Tibial artery (tissue), 4 donors: ENCODE measurements at regions not wholly inside any gene's neighbourhood (a gene's known extent, or its start where the extent isn't known, plus 50 kb on each side); places are given as distances from the start of the nearest gene placed in this dataset.

ENCODE experiments used
- DNase-seq, 2 donors: peaks; one replicate each; pipeline ENCODE4 v3.0.0-alpha.2; 2019
- H3K27ac ChIP-seq, 2 donors: fragments of 200-600 bp; sonication (generic) in 1 of 2; 1 replicate in 1 of 2; 2 replicates in 1 of 2; pipeline ENCODE4 v1.5.1; 2018 to 2019; ENCODE audit warnings: mild to moderate bottlenecking in 1 of 2
- H3K27me3 ChIP-seq, 2 donors: fragments of 200-600 bp; sonication (generic) in 1 of 2; one replicate each; pipeline versions ENCODE4 v1.5.1 to v1.6.0; 2016 to 2019
- H3K36me3 ChIP-seq, 3 donors: fragments of 200-600 bp; sonication (generic) in 2 of 3; one replicate each; pipeline ENCODE4 v1.5.1; 2016 to 2019; ENCODE audit warnings: mild to moderate bottlenecking in 2 of 3
- H3K4me1 ChIP-seq, 4 donors: fragments of 200-600 bp; sonication (generic) in 2 of 4; 1 replicate in 3 of 4; 2 replicates in 1 of 4; pipeline ENCODE4 v1.5.1; 2016 to 2019
- H3K4me3 ChIP-seq, 2 donors: fragments of 200-600 bp; sonication (generic) in 1 of 2; 1 replicate in 1 of 2; 2 replicates in 1 of 2; pipeline ENCODE4 v1.5.1; 2018 to 2019; ENCODE audit warnings: mild to moderate bottlenecking in 2 of 2
- H3K9me3 ChIP-seq, 3 donors: fragments of 200-600 bp; sonication (generic) in 1 of 3; one replicate each; pipeline ENCODE4 v1.5.1; 2016 to 2019
- intact Hi-C: fragments of 100-400 bp; cut with DNase I; formaldehyde crosslinking; loops from one replicate; pipeline ENCODE4 v1.15.0; 2023; ENCODE audit warnings: low total_unique reads
- TF ChIP-seq, protein P1 (sequence below), 2 experiments: fragments of 200-600 bp in 1 of 2; fragments of 450-650 bp in 1 of 2; IDR thresholded peaks; one replicate each; pipeline ENCODE4 v1.5.1; 2017 to 2019; ENCODE audit warnings: antibody characterized with exemption in 2 of 2, mild to moderate bottlenecking in 1 of 2, moderate library complexity in 1 of 2

DNA sequence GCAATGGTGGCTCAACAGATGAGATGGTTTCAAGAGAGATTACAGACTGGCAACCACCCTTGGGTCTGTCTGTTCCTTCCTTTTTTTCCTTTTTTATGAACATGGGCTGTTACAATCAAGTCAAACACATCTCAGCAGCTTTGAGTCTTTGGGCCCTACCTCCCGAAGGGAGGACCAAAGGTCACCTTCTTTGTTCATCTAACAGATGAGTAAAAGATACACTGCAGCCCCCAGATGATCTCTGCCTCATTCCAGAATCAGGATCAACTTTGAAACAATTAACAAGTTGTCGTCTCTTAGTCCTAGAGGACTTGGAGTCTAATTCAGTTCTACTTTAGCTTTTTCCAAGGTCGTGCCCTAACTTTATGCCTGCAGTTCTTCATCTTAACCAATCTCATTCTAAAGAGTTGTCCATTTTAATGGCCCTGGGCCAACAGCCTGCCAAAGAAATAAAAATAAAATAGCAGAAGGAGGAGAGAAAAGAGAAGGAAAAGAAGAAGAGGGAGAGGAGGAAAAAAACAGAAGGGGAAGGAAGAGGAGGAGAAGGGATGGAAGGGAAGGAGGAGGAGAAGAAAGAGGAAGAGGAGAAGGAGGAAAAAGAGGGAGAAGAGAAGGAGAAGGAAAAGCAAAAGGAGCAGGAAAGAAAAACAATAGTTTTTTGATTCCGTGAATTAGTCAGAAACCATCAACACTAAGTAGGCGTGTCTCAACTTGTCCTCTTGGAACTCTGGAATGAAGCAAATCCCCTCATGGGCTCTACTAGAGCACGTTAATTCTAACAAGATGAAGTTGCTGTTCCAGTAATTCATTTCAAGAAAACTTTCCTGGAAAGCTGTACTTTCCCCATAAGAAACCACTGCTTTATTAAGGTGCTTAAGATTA is 281.2 kb downstream of the FOXO1 start:
- no peaks in the 10 kb centered on the region for H3K36me3 ChIP-seq
- no peaks in the 10 kb centered on the region for H3K27me3 ChIP-seq
- TF ChIP-seq, protein P1, sequence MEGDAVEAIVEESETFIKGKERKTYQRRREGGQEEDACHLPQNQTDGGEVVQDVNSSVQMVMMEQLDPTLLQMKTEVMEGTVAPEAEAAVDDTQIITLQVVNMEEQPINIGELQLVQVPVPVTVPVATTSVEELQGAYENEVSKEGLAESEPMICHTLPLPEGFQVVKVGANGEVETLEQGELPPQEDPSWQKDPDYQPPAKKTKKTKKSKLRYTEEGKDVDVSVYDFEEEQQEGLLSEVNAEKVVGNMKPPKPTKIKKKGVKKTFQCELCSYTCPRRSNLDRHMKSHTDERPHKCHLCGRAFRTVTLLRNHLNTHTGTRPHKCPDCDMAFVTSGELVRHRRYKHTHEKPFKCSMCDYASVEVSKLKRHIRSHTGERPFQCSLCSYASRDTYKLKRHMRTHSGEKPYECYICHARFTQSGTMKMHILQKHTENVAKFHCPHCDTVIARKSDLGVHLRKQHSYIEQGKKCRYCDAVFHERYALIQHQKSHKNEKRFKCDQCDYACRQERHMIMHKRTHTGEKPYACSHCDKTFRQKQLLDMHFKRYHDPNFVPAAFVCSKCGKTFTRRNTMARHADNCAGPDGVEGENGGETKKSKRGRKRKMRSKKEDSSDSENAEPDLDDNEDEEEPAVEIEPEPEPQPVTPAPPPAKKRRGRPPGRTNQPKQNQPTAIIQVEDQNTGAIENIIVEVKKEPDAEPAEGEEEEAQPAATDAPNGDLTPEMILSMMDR (IDR thresholded peaks at IDR 0.05): no peak
- intact Hi-C loops: no loop called here
- no peaks in the 10 kb centered on the region for H3K9me3 ChIP-seq
- H3K27ac ChIP-seq: no peak overlapping the region
- no peak for DNase-seq
- no peaks in the 10 kb centered on the region for H3K4me1 ChIP-seq
- H3K4me3 ChIP-seq: no peak overlapping the region

DNA sequence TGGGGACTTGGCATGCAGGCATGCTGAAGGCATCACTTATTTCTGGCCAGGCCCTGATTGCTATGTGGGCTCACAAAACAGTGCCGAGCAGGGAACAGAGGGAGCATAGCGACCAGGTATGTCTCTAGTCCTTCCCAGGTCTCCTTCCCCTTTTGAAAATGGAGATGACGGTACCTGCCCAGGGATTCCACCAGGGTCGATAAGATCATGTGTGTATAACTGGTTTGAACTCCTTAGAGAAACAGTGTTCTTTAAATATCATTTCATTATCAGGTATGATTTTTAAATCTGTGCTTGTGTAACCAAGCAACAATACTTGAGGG is 280.6 kb downstream of the FOXO1 start:
- Histone ChIP-seq H3K27me3 (no peaks in the 10 kb centered on the region), H3K4me3 (no peak overlapping the region), H3K36me3 (no peaks in the 10 kb centered on the region), H3K27ac (no peak overlapping the region), H3K9me3 (no peaks in the 10 kb centered on the region), H3K4me1 (no peaks in the 10 kb centered on the region)
- no peak for DNase-seq
- intact Hi-C loops: no loop called here
- TF ChIP-seq, protein P1 (IDR thresholded peaks at IDR 0.05): no peak

- TF ChIP-seq, protein P1 (IDR thresholded peaks at IDR 0.05): no peak
- no peaks in the 10 kb centered on the region for H3K9me3 ChIP-seq
- intact Hi-C loops: no loop called here
Observed at GRCh38 chr13:40386586-40386985, 279.9 kb downstream of the FOXO1 start.

GRCh38 chr13:40387775-40388174 is 278.7 kb downstream of the FOXO1 start:
- DNase-seq: no peak
- intact Hi-C loops: no loop called here
- H3K27ac ChIP-seq: no peak overlapping the region

More at GRCh38 chr13:40386586-40386985, 279.9 kb downstream of the FOXO1 start:
- Histone ChIP-seq H3K4me1 (no peaks in the 10 kb centered on the region), H3K4me3 (no peak overlapping the region), H3K36me3 (no peaks in the 10 kb centered on the region), H3K27me3 (no peaks in the 10 kb centered on the region), H3K27ac (no peak overlapping the region)
- DNase-seq: no peak

DNA sequence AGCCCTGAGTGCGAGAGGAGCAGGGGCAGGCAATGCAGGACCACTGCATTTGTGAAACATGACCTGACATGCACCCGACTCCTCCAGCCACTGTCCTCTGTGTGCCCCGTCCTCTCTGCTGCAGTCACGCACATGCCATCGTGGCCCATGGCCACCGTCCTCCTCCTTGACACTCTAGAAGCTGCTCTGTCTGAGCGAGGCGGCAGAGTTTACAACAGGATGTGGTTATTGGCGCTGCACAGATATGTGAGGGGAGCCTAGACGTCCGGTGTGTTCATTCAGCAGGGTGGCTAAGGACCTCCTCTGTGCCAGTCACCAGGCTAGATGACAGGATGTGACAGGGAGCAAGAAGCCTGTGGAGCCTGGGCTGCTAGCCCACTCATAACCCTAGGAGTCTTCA is 277.8 kb downstream of the FOXO1 start:
- TF ChIP-seq, protein P1 (IDR thresholded peaks at IDR 0.05): no peak
- no peaks in the 10 kb centered on the region for H3K36me3 ChIP-seq
- H3K27me3 ChIP-seq: no peaks in the 10 kb centered on the region
- no peaks in the 10 kb centered on the region for H3K9me3 ChIP-seq
- no peak overlapping the region for H3K27ac ChIP-seq
- no peaks in the 10 kb centered on the region for H3K4me1 ChIP-seq
- intact Hi-C loops: no loop called here
- no peak overlapping the region for H3K4me3 ChIP-seq
- no peak for DNase-seq

More at GRCh38 chr13:40387775-40388174, 278.7 kb downstream of the FOXO1 start:
- TF ChIP-seq, protein P1 (IDR thresholded peaks at IDR 0.05): no peak
- no peaks in the 10 kb centered on the region for H3K27me3 ChIP-seq
- no peak overlapping the region for H3K4me3 ChIP-seq
- no peaks in the 10 kb centered on the region for H3K36me3 ChIP-seq
- no peaks in the 10 kb centered on the region for H3K9me3 ChIP-seq
- H3K4me1 ChIP-seq: no peaks in the 10 kb centered on the region
